COLO829 (cell line): ENCODE measurements at regions not wholly inside any gene's neighbourhood (a gene's known extent, or its start where the extent isn't known, plus 50 kb on each side); places are given as distances from the start of the nearest gene placed in this dataset.
"Not testable (repeated sequence)": the region's sequence is repeated elsewhere in the genome, so short reads cannot be mapped to it uniquely, and the experiment has no call there.

ENCODE experiments used
- DNase-seq: peaks from one replicate; pipeline ENCODE4 v3.0.0; 2012; ENCODE audit warnings: low spot score

DNA sequence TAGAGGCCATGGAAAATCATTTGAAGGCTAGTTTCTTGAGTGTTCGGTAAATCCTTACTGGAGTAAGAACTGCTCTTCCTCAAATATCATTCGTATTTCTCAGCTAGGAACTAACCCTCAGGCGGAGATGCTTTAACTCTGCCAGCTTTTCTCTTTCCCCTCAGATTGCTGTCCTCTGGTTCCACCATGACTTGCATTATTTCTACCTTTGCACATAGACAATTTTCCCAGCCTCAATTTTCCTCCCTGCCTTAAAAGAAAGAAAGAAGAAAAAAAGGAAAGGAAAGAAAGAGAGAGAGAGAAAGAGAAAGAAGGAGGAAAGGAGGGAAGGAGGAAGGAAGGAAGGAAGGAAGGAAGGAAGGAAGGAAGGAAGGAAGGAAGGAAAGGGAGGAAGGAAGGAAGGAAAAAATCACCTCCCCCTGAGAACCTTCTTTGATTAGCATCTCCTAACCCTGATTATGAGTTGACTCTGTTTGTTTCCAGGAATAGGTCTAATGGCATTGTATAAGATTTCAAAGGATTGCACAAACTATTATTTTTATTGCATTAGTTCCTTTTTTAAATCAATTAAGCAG lies 123.3 kb upstream of the FAM204A start:
- no peak for DNase-seq

DNA sequence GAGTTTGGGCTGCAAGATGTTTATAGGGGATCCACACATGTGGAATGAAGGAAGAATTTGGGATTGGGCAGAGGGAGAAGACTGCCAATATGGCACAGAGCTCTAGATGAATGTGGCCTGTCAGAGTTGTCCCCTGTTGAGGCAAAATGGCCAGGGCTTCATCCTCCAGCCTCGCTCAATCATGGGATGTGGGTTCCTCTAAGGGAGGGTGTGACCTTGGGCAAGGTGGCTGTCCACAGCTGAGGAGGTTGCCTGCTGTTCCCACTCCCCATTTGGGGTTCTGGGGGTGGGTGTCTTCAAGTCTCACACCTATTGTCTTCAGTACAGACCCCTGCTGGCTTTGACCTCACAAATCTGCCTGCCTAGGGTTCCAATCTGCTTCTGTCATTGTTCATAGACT lies 121.6 kb upstream of the FAM204A start:
- no peak for DNase-seq

DNA sequence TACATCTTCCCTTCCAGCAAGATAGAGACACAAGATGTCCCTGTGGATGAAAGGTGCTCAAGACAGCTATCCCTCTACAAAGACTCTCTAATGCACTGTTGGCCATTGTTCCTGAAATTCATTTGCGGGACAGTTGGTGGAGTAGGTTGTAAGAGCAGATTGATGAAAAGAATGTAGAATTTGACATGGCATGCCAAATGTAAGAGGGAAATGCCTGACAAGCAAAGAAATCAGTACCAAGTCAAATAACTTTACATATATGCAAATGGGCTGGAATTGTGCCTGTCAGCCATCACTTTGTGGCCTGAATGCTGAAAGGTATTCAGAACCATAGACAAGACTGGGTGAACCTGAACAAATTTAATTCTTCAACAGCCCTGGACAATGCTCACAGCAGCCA lies 120.3 kb upstream of the FAM204A start:
- no peak for DNase-seq

DNA sequence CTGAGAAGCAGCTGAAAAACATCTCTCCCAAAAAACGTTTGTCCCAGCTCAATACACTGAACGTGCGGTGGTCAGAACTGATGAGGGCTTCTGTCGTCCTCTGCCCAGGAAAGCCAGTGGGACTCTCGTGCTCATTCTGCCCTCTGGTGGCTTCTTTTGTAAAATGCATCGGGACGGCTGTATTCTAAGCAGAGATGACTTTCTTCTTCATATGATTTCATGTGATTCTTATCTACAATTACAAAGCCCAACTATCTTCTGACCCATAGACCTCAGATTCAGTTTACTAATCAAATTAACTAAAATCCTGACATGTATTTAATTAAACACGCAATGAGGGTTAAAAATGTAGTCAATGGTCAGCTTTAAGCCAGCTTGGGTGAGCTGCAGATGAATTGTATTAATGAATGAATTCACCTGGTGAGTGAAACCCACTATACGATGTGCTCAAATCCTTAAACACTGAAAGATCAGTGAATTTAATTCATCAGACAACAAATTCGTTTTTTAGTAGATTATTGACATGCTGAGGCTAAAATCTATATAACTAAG lies 117.6 kb upstream of the FAM204A start:
- peak; percentile 49 for DNase-seq

DNA sequence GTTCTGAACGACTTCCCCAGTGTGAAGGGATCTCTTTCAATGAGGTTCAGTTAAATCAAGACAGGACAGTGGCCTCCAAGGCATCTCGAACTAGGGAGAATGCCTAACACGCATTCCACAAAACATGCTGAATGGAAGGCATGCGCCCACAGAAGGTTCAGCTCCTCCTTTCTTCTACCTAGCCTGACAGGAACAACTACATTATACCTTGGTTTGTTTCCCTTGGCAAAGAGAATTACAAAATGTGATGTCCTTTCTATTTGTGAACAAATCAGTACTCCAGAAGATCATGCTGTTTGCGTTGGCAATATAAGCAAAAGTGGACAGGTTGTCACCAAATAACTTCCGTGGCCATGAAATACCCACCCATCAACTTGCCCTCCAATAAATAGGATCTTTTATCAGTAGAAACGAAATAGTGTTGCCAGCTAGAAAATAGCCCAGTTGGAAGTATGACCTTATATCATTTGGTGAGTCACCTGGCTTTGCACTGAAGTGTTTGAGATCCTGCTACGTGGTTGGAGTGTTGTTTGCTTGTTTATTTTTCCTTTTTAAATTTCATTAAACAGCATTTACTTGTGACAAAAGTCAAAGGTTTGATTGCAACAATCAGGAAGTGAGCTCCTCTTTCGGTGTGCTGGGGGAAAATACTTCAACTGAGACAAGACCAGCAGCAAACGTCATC lies 117.0 kb upstream of the FAM204A start:
- no peak for DNase-seq

DNA sequence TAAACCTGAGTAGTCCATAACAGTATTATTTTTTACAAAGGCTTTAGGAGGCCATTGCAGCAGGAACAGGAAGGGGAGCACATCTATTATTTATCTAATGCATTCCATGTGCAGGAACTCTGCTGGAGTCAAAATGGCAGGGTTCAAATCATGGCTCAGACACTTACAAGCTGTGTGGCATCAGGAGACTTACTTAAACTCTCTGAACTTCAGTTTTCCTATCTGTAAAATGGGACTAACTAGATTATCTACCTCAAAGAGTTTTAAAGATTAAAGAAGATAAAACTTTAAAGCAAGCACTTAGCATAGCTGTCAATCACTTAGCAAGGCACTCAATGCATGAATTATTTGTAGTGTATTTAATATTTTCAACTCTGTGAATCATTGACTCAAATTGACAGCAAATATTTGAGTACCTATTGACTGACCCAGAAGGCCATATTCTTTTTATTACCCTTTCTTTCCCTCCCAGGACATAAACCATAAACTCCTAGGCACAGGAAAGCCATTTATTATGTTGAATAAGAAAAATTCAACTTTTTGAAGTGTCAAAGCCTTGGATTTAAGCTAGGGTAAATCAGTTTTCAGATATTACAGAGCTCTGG lies 115.8 kb upstream of the FAM204A start:
- no peak for DNase-seq

DNA sequence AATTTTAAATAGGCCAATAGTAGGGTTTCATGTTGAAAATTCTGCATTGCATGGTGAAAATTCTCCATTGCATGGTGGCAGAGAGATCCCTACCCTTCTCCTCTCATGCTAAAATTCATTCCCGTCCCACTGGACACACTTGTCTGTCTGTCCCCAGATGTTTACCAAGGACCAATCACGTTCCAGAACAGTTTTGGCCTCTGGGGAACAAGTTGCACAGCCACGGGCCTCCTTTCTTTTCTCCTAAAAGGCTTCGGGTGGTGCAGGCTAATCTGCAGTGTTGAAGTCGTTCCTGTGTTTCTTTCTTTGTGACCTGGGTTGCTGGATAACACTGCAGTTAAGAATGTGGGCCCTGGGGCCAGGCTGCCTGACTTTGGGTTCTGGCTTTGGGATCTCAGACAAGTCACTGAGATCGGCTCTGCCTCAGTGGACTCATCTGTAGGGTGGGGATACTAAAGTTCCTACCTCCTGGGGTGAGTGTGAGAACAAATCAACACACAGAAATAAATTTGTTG lies 113.1 kb upstream of the FAM204A start:
- DNase-seq: no peak

DNA sequence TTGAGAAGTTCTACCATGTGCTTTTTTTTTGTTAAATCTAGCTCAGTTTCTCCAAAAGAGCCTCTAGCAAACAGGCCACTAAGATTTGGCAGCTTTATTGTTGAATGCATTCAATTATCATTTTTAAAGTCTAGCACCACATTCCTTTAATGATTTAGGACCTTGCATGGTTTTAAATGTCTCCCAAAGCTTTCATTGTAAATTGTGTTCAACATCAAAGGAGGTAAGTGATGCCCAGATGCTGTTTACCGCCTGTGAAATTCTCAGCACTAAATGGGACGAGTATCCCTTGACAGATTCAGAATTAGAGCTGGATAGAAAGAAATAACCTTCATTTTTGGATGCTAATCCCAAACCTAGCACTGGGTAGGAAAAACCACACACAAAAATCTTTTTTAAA lies 112.1 kb upstream of the FAM204A start:
- DNase-seq: no peak

DNA sequence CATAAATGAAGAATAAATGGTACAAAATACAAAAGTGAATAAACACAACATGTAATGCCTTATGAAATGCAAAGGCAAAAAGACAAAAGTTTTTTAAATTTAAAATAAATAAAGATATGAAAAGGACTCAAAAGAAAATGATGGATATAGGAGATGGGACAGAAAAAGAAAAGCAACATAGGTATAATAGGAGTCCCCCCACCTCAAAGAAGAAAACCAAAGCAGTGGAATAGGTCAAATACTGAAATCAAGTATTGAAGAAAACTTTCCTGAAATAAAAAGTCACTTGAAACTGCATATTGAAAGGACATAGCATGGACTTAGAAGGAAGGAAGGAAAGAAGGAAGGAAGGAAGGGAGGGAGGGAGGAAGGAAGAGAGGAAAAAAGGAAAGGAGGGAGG lies 110.0 kb upstream of the FAM204A start:
- no peak for DNase-seq

DNA sequence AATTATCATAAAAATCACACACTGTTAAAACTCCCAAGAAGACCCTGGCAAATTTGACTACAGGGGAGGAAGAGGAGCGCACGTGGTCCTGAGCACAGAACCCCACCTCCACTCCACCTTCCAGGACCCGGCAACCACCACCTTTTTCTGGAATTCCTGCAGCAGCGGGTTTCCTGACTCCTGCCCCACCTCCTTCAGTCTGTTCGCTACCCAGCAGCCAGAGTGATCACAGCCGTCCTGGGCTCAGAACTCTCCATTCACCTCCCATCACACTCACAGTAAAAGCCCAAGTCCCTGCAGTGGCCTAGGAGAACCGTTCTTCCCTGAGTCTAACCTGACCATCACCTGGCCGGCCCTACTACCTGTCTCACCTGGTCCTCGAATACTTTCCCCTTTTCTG lies 107.4 kb upstream of the FAM204A start:
- no peak for DNase-seq

DNA sequence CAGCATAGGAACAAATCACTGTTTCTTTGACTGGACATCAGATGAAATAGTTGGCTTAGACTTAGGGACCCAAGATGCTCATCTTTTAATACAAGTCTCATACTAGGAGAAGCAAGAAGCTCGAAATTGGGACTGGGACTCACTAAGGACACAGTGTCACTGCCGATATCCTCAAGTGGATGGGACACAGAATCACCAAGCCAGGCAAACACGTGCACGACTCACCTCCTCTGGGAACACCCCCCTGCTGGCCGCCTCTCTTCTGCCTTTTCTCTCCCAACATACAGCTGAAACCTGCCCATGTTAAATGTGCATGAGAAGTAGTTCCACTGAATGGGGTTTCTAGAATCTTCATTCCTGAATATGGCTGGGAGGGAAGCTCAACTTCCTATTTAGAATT lies 106.6 kb upstream of the FAM204A start:
- DNase-seq: no peak

DNA sequence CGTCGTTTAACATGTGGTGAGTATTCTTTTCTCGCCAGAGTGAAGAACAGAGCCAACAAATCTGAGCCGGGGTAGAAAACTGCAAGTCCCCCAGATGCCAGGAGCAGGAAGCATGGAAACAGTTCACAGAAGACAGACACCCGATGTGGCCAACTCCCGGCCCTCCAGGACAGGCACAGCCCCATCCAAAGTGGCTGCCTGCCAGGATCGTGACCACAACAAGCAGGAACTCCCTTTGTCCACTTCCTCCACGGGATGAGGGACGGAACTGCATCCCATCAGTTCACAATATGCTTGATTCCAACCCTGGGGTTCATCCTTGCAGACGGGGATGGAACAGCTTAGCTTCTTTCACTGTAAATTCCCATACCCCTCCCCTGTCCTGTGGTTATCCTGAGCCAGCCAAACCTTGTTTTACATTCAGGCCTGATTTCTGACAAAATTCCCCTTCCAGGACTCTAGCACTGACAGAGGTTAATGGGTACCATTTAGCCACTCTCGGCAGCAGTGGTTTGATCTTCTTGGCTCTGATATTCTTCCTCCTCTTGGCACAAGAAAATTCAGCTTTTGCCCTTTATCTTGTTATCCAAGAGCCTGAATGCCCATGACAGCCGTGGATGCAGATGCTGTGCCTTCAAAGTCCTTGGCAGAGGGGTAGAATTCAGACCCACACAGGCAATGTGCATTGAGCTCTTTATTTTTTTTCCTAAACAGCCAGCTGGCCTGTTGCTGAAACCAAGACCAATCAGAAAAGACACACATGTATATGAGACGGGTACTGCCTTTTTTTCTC lies 105.5 kb upstream of the FAM204A start:
- no peak for DNase-seq

DNA sequence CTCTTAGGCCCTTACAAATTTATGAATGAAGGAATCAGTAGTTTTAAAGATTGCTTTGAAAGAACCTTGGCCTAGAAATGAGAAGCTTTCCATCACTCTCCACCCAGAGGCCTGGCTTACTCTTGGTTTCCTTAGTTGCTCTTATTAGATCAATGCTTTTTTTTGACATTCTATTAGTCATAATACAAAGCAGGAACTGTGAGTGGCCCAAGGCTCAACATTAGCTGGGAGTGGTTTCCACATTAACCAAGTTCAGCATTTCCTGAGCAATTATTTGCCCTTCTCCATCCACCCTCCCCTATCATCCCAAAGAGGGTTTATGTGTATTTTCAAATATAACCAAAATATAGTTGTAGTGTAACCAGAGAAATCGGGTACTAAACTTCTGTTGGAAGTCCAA lies 103.4 kb upstream of the FAM204A start:
- DNase-seq: no peak

DNA sequence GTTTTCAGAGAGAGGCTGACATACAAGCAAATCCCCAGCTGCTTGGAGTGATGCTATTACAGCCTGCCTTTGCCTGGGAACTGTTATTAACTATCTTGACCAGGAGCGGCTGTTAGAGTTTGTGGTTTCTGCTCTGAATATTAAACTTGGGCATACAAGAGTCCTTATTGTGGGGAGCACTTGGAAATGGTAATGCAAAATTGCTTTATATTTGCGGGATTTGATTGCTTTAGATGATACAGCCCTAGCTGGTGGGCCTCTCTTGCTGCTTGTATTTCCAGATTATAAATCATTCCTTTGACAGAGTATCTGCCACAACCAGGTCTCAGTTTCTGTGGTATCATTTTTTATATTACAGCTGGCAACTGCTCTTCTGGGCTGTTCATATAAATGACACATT lies 101.9 kb upstream of the FAM204A start:
- DNase-seq: no peak

DNA sequence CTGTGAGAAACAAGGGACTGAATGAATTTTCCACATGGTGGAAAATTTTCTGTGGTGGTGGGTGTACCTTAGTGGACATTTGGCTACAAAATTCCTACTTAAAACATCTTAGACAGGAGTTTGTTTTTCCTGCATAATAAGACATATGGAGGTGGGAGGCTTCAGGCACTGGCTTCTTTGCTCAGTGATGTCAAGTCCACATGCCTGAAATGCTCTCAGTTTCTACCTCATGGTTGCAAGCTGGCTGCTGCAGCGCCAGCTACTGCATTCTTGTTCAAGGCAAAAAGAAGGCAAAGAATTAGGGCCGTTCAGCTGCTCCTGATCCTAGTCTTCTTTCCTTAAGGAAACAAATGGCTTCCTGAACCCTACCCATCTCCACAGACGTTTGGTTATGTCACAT lies 99.9 kb upstream of the FAM204A start:
- DNase-seq: no peak

DNA sequence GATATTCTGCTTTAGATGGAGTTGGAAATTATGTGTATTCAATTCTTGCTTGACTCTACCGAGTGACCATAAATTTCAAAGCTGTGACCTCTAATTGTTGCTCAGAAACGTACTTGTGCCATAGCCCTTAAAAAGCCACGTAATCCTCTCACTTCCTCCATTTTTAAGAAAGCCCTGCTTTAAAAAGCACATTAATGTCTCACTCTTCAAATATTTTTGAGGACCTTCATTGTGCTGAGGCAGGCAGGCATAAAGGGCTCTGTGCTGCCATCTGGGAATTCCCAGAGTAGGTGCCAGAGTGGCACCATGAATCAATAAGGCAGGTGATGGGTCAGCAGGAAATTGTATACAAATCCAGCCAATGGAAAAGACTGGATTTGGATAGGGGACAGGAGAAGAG lies 97.7 kb upstream of the FAM204A start:
- no peak for DNase-seq

DNA sequence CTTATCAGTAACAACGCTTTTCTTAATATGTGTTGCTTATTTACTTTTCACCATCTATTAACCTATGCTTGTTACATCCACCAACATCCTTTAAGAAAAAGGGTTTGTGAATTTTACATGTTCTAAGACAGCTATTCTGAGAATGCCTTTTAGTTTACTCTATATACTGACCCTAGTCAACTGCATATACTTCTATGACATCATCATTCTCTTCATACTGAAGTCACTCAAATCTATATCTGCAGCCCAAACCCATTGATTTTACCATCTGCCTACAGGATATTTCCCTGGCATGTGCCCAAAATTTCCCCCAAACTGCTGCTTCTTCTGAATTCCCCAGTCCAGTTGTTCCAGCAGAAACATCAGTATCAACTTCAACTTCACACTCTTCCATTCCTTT lies 94.6 kb upstream of the FAM204A start:
- no peak for DNase-seq

DNA sequence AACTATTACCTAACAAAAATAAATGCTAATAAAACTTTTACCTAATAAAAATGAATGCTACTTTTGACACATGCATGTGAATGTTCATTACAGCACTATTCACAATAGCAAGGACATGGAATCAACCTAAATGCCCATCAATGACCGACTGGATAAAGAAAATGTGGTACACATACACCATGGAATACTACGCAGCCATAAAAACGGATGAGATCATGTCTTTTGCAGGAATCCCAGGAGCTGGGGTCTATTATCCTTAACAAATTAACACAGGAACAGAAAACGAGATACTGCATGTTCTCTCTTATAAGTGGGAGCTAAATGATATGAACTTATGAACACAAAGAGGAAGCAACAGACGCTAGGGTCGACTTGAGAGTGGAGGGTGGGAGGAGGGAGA lies 88.1 kb upstream of the FAM204A start:
- no peak for DNase-seq

DNA sequence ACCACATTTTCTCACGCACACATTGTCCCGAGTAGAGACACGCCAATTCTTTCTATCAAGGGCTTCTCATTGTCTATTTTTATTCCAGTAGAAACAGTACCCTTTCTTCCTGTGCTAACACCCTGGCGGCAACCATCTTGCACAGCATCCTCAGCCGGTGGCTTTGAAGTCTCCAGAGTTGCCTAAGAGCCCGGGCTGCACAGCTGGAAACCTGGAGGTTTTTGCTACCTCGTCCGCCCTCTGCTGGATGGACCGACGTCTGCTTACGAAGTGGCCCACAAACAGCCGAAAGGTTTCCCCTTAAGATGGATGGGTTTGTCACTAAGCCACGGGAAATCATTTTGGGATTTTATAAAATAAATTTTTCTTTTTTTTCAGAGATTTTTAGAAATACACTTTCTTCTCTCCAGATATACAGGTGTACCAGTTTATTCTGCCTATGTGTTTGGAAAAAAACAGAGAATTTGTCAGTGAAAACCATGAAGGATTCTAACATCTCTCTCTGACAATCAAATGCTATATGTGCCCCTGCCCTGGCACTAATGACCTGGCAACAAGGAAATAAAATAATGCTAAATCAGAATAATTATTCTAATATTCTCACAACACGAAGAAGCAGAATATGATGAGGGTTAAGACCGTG lies 81.8 kb upstream of the FAM204A start:
- DNase-seq: peak; percentile 59

DNA sequence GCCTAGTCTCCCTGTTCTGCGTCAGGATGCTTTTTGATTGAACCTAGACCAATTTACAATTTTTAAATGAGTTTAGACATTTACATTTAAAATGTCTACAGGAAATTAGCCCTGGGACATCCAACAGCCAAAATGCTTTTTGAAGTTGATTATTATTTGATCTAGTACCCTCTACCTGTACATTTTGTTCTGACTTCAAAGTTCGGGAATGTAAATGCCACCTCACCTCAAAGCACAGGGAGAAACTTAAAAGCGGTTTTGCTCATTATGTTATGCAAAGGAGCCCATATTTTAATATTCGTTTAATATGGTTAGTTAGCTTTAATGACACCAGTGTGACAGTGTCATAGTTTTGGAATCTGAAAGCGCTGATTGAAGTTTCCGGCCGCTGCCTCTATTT lies 80.1 kb upstream of the FAM204A start:
- DNase-seq: no peak

DNA sequence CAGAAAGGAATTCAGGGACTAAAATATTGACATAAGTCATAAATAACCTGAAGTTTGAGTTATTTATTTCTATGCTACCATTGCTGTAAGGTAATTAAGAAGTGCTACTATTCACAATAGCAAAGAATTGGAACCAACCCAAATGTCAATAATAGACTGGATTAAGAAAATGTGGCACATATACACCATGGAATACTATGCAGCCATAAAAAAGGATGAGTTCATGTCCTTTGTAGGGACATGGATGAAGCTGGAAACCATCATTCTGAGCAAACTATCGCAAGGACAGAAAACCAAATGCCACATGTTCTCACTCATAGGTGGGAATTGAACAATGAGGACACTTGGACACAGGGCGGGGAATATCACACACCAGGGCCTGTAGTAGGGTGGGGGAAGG lies 77.9 kb upstream of the FAM204A start:
- DNase-seq: not testable (repeated sequence)

DNA sequence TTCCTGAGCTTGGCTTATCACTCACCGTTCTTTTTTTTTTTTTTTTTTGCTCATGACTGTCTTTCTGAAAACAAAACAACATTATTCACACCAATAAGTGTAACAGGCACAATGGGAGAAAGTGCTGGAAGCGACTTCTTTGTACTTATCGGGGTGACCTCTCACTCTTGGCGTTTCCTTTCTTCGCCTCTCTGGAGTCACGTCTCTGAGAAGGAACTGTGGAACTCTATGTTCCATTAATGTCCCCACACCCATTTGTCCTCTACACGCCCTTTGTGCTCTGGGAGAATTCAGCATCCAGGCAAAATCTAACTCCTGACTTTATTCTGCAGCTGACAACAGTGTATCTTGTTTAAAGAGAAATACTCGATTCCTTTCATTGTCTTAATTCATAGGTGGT lies 70.8 kb upstream of the FAM204A start:
- no peak for DNase-seq
